GM19328 (cell line): ENCODE measurements at regions not wholly inside any gene's neighbourhood (a gene's known extent, or its start where the extent isn't known, plus 50 kb on each side); places are given as distances from the start of the nearest gene placed in this dataset.

Source experiments
- ATAC-seq: cut with Tn5 transposase; IDR thresholded peaks from one replicate; pipeline ENCODE4 v1.9.1; 2021; ENCODE audit warnings: mild to moderate bottlenecking, moderate library complexity; ENCODE audit not compliant: unreplicated experiment

GRCh38 chr6:40759838-40760237 lies 172.7 kb upstream of the LRFN2 start:
- ATAC-seq: no peak

GRCh38 chr6:40759264-40759663 lies 172.1 kb upstream of the LRFN2 start:
- no peak for ATAC-seq

- ATAC-seq: no peak
Measured at GRCh38 chr6:40755749-40756452, 168.7 kb upstream of the LRFN2 start.

- ATAC-seq: no peak
Measured at GRCh38 chr6:40755046-40755681, 168.0 kb upstream of the LRFN2 start.

- no peak for ATAC-seq
Measured at GRCh38 chr6:40754461-40755045, 167.4 kb upstream of the LRFN2 start.

- ATAC-seq: no peak
Measured at GRCh38 chr6:40753675-40754448, 166.7 kb upstream of the LRFN2 start.

GRCh38 chr6:40753048-40753447 lies 165.9 kb upstream of the LRFN2 start:
- ATAC-seq: no peak

GRCh38 chr6:40744835-40745234 lies 157.7 kb upstream of the LRFN2 start:
- ATAC-seq: no peak

GRCh38 chr6:40743690-40744446 lies 156.7 kb upstream of the LRFN2 start:
- ATAC-seq: no peak

- no peak for ATAC-seq
Measured at GRCh38 chr6:40743226-40743625, 156.1 kb upstream of the LRFN2 start.

GRCh38 chr6:40740518-40740917 lies 153.4 kb upstream of the LRFN2 start:
- ATAC-seq: no peak

- ATAC-seq: no peak
Measured at GRCh38 chr6:40738551-40739193, 151.5 kb upstream of the LRFN2 start.

GRCh38 chr6:40735521-40735920 lies 148.4 kb upstream of the LRFN2 start:
- no peak for ATAC-seq

- no peak for ATAC-seq
Measured at GRCh38 chr6:40735121-40735520, 148.0 kb upstream of the LRFN2 start.

GRCh38 chr6:40734607-40735006 lies 147.4 kb upstream of the LRFN2 start:
- no peak for ATAC-seq

- ATAC-seq: no peak
Measured at GRCh38 chr6:40733770-40734396, 146.7 kb upstream of the LRFN2 start.

GRCh38 chr6:40733290-40733689 lies 146.1 kb upstream of the LRFN2 start:
- no peak for ATAC-seq

- no peak for ATAC-seq
Measured at GRCh38 chr6:40732878-40733277, 145.7 kb upstream of the LRFN2 start.

- ATAC-seq: no peak
Measured at GRCh38 chr6:40728643-40729042, 141.5 kb upstream of the LRFN2 start.

- ATAC-seq: no peak
Measured at GRCh38 chr6:40727271-40727670, 140.1 kb upstream of the LRFN2 start.
